Body of pancreas (tissue), 4 donors: ENCODE measurements at regions not wholly inside any gene's neighbourhood (a gene's known extent, or its start where the extent isn't known, plus 50 kb on each side); places are given as distances from the start of the nearest gene placed in this dataset.

Experiments used
- ATAC-seq: fragments of 150-250 bp; one replicate; pipeline ENCODE4 v1.9.1; 2016
- DNase-seq, 4 donors: peaks; one replicate each; pipeline ENCODE4 v3.0.0-alpha.2; 2019
- H3K27ac ChIP-seq, 4 donors: fragments of 200-600 bp; sonication (generic); 1 replicate in 3 of 4; 2 replicates in 1 of 4; pipeline versions ENCODE4 v1.5.1 to v1.6.1; 2016 to 2019; ENCODE audit warnings: mild to moderate bottlenecking in 1 of 4, mixed read lengths in 1 of 4, moderate library complexity in 1 of 4
- H3K27me3 ChIP-seq, 2 donors: fragments of 200-600 bp; sonication (generic); one replicate each; pipeline ENCODE4 v1.6.0; 2016; ENCODE audit warnings: mild to moderate bottlenecking in 1 of 2
- H3K36me3 ChIP-seq, 2 donors: fragments of 200-600 bp; sonication (generic); replicated peaks in 1 of 2; 2 replicates each; pipeline ENCODE4 v1.5.1; 2016; ENCODE audit warnings: low read depth in 2 of 2; ENCODE audit not compliant: insufficient read depth in 1 of 2
- H3K4me1 ChIP-seq: fragments of 200-600 bp; sonication (generic); one replicate; pipeline ENCODE4 v1.6.0; 2016
- H3K4me3 ChIP-seq, 2 donors: fragments of 200-600 bp; sonication (generic); 1 replicate in 1 of 2; 2 replicates in 1 of 2; pipeline ENCODE4 v1.5.1; 2016 to 2019
- H3K9me3 ChIP-seq, 3 donors: fragments of 200-600 bp; sonication (generic); 1 replicate in 2 of 3; 2 replicates in 1 of 3; pipeline ENCODE4 v1.5.1; 2016
- POLR2A ChIP-seq, 3 donors: fragments of 450-650 bp; IDR thresholded peaks; one replicate each; pipeline ENCODE4 v1.6.1; 2016; ENCODE audit warnings: antibody characterized with exemption in 3 of 3, mild to moderate bottlenecking in 2 of 3
- WGBS, 2 donors: methylation state at CpG; one replicate each; pipeline ENCODE4 v1.1.5; 2017; 5-methylcytosine and 5-hydroxymethylcytosine counted together
- intact Hi-C: fragments of 100-400 bp; cut with DNase I; formaldehyde crosslinking; loops from one replicate; pipeline ENCODE4 v1.15.1; 2023
- TF ChIP-seq, protein P1 (sequence below), 7 experiments: fragments of 450-650 bp in 4 of 7; fragments of 200-600 bp in 3 of 7; sonication (generic) in 3 of 7; IDR thresholded peaks; one replicate each; pipeline ENCODE4 v1.5.1; 2016 to 2019; ENCODE audit warnings: antibody characterized with exemption in 7 of 7

DNA sequence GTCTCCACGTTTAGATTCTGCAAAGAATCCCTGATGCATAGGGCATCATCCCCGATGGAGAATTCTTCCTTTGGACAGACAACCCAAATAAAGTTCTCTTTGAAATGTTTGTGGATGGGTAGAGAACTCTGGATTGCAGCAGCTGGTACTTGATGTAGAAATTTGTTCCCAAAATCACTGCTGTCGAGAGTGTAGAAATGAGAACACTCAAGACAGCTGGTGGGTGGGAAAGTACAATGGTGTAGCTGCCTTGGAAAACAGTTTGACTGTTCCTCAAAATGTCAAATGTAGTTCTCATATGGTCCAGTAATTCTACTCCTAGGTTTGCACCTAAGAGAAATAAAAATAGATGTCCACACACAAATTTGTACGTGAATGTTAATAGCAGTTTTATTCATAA, 671.5 kb upstream of the TMEM132C start:
- H3K27me3 ChIP-seq: no peaks in the 10 kb centered on the region
- intact Hi-C loops: no loop called here
- no peak for DNase-seq
- H3K4me1 ChIP-seq: no peaks in the 10 kb centered on the region
- no peaks in the 10 kb centered on the region for H3K36me3 ChIP-seq
- ATAC-seq: no peak
- H3K9me3 ChIP-seq: no peaks in the 10 kb centered on the region
- no peak overlapping the region for H3K27ac ChIP-seq
- 52 to 68% methylated on average over 4 of the region's 4 CpGs for WGBS, 2 donors
- no peak overlapping the region for H3K4me3 ChIP-seq
- no peak for TF ChIP-seq POLR2A (IDR thresholded peaks at IDR 0.05)
- TF ChIP-seq, protein P1, sequence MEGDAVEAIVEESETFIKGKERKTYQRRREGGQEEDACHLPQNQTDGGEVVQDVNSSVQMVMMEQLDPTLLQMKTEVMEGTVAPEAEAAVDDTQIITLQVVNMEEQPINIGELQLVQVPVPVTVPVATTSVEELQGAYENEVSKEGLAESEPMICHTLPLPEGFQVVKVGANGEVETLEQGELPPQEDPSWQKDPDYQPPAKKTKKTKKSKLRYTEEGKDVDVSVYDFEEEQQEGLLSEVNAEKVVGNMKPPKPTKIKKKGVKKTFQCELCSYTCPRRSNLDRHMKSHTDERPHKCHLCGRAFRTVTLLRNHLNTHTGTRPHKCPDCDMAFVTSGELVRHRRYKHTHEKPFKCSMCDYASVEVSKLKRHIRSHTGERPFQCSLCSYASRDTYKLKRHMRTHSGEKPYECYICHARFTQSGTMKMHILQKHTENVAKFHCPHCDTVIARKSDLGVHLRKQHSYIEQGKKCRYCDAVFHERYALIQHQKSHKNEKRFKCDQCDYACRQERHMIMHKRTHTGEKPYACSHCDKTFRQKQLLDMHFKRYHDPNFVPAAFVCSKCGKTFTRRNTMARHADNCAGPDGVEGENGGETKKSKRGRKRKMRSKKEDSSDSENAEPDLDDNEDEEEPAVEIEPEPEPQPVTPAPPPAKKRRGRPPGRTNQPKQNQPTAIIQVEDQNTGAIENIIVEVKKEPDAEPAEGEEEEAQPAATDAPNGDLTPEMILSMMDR (IDR thresholded peaks at IDR 0.05): no peak

DNA sequence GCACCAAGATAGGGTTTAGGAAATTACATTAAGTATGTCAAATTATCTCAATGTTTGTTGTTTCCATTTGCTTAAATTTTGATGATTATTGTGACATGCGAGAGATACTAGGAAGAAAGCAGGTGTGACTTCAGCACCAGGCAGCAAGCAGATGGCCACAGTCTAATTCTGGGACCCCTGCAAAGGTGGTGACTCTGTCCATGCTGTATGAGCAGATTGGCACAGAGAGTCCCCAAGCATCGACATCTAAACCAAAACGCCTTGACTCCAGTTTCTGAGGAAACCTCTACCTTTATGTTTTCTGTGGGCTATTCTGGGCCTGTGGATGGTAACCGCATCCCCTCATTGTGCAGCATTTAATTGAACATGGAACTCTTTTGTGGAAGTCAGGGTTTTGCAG, 670.1 kb upstream of the TMEM132C start:
- H3K4me3 ChIP-seq: no peak overlapping the region
- H3K4me1 ChIP-seq: no peaks in the 10 kb centered on the region
- H3K36me3 ChIP-seq: no peaks in the 10 kb centered on the region
- intact Hi-C loops: no loop called here
- no peak for TF ChIP-seq POLR2A (IDR thresholded peaks at IDR 0.05)
- TF ChIP-seq, protein P1 (IDR thresholded peaks at IDR 0.05): no peak
- no peak overlapping the region for H3K27ac ChIP-seq
- WGBS, 2 donors: 82 to 85% methylated on average over 4 of the region's 4 CpGs
- ATAC-seq: no peak
- no peak for DNase-seq
- no peaks in the 10 kb centered on the region for H3K27me3 ChIP-seq
- H3K9me3 ChIP-seq: no peaks in the 10 kb centered on the region

DNA sequence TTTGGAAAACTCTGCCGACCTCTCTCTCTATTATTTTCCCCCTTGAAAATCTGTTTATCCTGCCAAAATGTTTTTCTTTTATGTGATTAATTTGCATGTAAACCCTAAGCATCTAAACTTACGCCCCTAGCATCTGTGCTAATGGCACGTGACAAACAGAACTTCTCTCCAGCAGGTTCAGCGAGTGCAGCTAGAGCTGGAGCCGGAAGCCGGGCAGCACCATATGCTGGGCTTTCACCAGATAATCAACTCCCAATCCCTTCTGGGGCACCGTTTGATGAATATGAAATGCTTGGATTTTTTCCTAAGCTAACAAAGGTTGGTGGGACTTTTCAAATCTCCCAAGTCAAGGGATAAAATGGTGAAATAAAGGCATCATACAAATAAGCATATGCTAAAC, 667.5 kb upstream of the TMEM132C start:
- Histone ChIP-seq H3K27ac (no peak overlapping the region), H3K9me3 (no peaks in the 10 kb centered on the region), H3K4me3 (no peak overlapping the region), H3K36me3 (no peaks in the 10 kb centered on the region), H3K27me3 (no peaks in the 10 kb centered on the region), H3K4me1 (no peaks in the 10 kb centered on the region)
- no peak for TF ChIP-seq POLR2A (IDR thresholded peaks at IDR 0.05)
- TF ChIP-seq, protein P1 (IDR thresholded peaks at IDR 0.05): no peak
- no peak for DNase-seq
- 58 to 70% methylated on average over 7 of the region's 7 CpGs for WGBS, 2 donors
- intact Hi-C loops: no loop called here
- no peak for ATAC-seq

DNA sequence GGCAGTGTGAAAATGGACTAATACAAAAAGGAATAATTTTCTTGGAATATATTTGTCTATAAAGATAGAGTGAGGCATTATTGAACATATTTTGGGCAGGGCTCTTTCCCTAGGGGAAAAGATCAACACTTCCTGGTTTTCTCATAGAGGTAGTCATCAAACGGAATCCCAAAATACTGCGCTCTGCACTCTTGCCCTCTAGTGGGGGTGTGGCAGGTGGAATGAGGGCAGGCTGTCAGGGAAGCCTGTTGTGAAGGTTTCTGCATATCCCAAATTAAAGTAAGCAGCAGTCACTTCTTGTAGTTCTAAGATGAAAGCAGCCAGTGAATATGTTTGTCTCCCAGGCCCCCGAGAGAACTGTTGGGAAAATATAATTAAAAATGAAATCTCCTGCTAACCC, 666.8 kb upstream of the TMEM132C start:
- H3K27me3 ChIP-seq: no peaks in the 10 kb centered on the region

DNA sequence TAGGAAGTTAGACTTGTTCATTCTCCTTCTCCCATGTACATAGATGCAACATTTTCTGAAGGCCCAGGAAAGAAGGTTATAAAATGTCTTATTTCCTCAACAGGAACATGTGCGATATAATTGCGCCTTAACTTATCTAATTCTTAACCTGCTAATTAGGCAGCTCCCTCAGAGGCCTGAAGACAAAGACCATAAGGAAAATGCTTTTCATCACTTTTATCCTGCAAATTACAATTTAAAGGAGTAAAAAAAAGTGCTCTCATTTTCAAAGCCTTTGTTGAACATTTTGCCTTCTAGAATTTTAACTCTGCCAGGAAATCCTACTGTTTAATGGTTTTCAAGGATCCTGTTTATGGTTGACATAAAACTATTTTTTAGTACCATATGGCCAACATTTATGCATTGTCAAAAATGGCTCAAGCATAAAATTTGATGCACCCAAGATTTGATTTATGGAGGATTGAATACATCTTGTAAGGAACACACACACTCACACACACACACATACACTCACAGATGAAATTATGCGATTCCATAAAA, 660.4 kb upstream of the TMEM132C start:
- WGBS, 2 donors: 91 to 93% methylated on average over 3 of the region's 3 CpGs
- no peaks in the 10 kb centered on the region for H3K27me3 ChIP-seq
- no peak for TF ChIP-seq POLR2A (IDR thresholded peaks at IDR 0.05)
- TF ChIP-seq, protein P1 (IDR thresholded peaks at IDR 0.05): no peak
- no peaks in the 10 kb centered on the region for H3K9me3 ChIP-seq
- no peak overlapping the region for H3K27ac ChIP-seq
- no peak overlapping the region for H3K4me3 ChIP-seq
- no peaks in the 10 kb centered on the region for H3K36me3 ChIP-seq
- DNase-seq (no peak), ATAC-seq (no peak)
- intact Hi-C loops: no loop called here
- no peaks in the 10 kb centered on the region for H3K4me1 ChIP-seq

More for the DNA sequence above, 666.8 kb upstream of the TMEM132C start:
- TF ChIP-seq, protein P1 (IDR thresholded peaks at IDR 0.05): no peak
- no peak for TF ChIP-seq POLR2A (IDR thresholded peaks at IDR 0.05)
- no peak overlapping the region for H3K27ac ChIP-seq
- H3K9me3 ChIP-seq: no peaks in the 10 kb centered on the region
- 56 to 59% methylated on average over 3 of the region's 3 CpGs for WGBS, 2 donors
- H3K4me3 ChIP-seq: no peak overlapping the region
- no peak for DNase-seq
- intact Hi-C loops: no loop called here
- no peaks in the 10 kb centered on the region for H3K4me1 ChIP-seq
- no peaks in the 10 kb centered on the region for H3K36me3 ChIP-seq
- ATAC-seq: no peak
